Transverse colon (tissue), 3 donors: ENCODE measurements at regions not wholly inside any gene's neighbourhood (a gene's known extent, or its start where the extent isn't known, plus 50 kb on each side); places are given as distances from the start of the nearest gene placed in this dataset.

Experiments
- CTCF ChIP-seq, 5 experiments: fragments of 200-600 bp in 3 of 5; fragments of 450-650 bp in 2 of 5; sonication (generic) in 3 of 5; IDR thresholded peaks; 1 replicate in 2 of 5; 2 replicates in 3 of 5; pipeline ENCODE4 v1.5.1; 2016 to 2017; ENCODE audit warnings: antibody characterized with exemption in 5 of 5, inconsistent platforms in 3 of 5, mild to moderate bottlenecking in 2 of 5, moderate library complexity in 1 of 5
- POLR2A ChIP-seq: fragments of 450-650 bp; IDR thresholded peaks from one replicate; pipeline ENCODE4 v1.6.1; 2016; ENCODE audit warnings: antibody characterized with exemption, mild to moderate bottlenecking, moderate library complexity

DNA sequence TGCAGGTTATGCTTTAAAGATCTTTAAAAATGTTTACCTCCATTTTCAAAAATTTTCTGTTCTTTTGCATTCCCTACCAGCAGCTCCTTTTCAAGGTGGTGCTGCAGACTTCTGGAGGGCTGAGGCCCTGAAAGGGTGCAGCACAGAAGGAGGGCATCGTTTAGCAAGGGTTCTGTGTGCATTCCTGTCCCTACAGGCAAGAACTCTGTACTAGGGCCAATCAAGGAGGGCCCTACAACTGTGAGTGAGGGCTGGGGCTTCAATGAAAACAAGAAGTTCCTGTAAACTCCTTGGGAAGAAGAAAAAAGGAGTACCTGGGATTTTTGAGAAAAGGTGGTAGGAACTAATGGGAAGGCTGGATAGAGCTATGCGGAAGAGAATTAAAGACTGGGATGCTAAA is 50.7 kb upstream of the CSRP2 start:
- no peak for TF ChIP-seq CTCF (IDR thresholded peaks at IDR 0.05)
- no peak for TF ChIP-seq POLR2A
